Body of pancreas (tissue), 4 donors: ENCODE measurements at regions not wholly inside any gene's neighbourhood (a gene's known extent, or its start where the extent isn't known, plus 50 kb on each side); places are given as distances from the start of the nearest gene placed in this dataset.

Experiments
- CTCF ChIP-seq, 7 experiments: fragments of 450-650 bp in 4 of 7; fragments of 200-600 bp in 3 of 7; sonication (generic) in 3 of 7; IDR thresholded peaks; one replicate each; pipeline ENCODE4 v1.5.1; 2016 to 2019; ENCODE audit warnings: antibody characterized with exemption in 7 of 7
- POLR2A ChIP-seq, 3 donors: fragments of 450-650 bp; IDR thresholded peaks; one replicate each; pipeline ENCODE4 v1.6.1; 2016; ENCODE audit warnings: antibody characterized with exemption in 3 of 3, mild to moderate bottlenecking in 2 of 3

GRCh38 chr9:2962471-2963172 is 118.7 kb upstream of the PUM3 start:
- TF ChIP-seq CTCF (IDR thresholded peaks at IDR 0.05) (no peak), POLR2A (IDR thresholded peaks at IDR 0.05) (no peak)
